ENCODE measurements at regions not wholly inside any gene's neighbourhood (a gene's known extent, or its start where the extent isn't known, plus 50 kb on each side); places are given as distances from the start of the nearest gene placed in this dataset.

DNA sequence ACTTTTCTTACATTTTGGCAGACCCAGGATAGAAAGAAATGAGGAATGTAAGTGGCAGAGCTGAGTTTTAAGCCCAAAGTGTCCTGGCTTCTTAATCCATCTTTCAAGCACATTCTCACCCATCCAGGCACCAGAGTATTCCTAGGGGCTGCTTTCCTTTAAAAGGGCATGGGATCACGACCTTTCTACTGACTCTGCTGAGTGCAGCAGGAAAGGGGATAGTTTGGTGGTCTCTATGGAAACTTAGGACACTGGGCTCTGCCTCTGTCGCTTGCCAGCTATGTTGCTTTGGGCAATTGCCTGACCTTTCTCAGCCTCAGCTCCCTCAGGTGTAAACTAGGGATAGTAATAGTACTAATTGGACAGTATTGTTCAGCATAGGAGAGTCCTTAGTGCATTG is 458.4 kb downstream of the PDCD6IP start:
- no peak for DNase-seq

DNA sequence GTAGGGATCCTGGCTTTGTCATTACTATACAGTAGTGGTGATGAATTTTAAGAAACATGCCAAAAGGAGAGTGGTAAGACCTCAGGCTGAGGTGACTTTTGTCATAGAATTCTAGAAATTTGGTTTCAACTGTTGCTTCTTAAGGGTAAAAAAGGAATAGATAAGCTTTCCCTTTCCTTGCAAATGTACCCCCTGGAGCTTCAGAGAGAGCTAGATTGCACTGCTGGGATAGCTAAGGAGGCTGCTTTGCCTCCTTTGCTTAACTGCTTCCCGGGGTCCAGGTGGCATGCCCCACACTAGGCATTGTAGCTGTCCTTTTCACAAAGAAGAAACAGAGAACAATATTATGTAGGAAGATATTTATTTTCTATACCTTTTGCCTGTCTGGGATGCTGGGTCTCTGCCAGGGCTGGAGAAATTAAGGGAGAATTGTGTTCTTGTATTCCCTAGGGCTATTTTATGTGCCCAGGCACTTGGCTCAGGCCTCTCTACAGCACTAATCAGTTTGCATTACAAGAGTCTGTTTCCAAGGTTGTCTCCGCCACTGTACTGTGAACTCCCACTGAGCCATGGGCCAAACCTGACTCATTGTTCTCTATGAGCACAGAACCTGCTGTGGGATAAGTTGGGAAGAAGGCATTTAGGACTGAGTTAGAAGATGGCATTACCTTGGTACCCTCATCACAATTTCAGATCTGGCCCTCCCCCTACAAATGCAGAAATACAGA is 460.0 kb downstream of the PDCD6IP start:
- DNase-seq = no peak

DNA sequence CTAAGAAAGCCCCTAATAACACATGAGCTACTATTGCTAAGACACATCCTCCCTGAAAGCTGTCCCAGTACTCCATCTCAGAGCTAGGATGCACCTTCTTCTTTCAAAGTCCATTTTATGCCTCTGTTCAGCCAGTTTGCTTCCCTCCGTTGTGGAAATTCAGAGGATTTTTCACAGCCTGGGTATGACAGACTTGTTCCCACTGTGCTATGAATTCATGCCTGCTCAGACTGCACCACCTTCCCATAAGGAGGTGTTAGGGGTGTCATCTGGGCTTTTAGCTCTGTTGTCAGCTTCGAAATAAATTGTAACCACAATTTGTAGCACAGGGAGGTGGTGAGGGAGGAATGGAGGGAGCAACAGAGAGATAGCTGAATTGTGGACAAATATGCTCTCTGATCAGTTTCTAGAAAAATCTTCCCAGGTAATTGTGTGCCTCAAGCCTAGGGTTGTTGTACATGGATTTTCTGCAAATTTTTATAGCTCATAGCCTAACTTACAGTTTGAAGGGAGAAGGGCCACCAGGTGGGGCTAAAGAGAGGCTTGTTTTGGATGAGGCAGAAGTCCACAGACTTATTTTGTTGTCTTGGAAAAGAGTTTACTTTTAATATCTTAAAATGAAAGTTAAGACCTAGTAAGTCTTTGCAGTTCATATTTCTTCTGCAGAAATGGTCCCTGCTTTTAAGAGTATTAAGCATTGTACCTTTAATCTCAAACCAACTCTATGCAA is 462.0 kb downstream of the PDCD6IP start:
- DNase-seq = peak; percentile 62

DNA sequence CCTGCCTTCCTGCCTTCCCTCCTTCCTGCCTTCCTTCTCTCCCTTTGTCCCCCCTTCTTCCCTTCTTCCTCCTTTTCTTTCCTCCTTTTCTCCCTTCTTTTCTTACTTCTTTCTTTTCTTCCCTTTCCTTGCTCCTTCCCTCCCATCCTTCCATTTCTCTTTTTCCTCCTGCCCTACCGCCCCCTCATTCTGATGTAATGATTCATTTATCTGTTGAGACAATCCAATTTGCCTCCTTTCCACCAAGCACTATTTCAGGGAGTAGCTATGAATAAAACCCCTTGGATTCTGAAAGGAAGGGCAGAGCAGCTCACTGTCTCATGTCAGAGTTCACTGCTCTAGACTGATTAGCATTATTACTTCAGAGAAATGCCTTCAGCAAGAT is 462.6 kb downstream of the PDCD6IP start:
- peak; percentile 56 for DNase-seq

DNA sequence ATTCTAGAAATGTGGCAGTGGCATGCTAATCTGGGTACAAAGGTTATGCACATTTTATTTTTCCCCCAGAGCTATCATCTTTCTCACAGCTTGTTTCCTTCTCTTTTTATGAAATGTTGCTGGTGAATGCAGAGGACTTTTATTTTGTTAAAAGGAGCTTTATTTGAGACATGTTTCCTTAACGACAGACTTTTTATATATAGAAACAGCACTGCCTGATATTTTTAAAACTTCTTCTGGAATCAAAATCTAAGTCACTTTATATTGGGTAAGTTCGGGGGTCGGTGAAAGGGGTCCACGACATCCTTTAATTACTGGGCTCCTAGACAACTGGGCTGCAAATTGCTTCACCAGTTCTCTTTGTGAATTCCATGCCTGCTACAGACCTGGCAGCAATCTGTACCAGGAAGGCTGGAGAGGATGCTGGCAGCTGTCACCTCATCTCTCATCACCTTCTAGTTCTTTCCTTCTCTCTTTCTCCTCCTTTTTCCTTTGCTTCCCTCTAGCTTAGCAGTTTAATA is 464.7 kb downstream of the PDCD6IP start:
- no peak for DNase-seq

DNA sequence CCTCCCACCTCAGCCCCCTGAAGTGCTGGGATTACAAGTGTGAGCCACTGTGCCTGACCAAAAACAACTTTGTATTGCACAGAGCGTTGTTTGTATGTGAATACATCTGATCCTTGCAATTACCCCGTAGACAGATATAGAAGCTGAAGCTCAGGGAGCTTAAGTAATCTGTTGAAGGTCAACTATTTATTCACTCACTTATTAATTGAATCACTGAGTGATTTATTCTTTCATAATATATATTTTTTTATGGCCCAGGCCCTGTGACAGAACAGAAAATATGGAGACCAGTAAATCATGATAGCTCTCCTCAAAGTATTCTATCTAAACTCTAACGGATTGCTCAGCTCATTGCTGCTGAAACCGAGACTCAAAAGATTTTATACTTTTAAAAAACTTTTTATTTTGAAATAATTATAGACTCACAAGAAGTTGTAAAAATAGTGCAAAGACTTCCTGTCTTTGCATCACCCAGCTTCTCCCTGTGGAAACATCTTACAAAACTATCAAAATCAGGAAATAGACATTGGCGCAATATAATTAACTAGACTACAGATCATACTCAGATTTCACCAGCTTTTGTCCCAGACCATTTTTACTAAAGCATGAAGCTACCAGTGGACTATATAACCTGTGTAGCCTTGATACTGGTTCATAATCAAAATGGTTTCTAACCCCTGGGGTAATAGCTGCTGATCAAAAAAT is 466.1 kb downstream of the PDCD6IP start:
- no peak for DNase-seq

DNA sequence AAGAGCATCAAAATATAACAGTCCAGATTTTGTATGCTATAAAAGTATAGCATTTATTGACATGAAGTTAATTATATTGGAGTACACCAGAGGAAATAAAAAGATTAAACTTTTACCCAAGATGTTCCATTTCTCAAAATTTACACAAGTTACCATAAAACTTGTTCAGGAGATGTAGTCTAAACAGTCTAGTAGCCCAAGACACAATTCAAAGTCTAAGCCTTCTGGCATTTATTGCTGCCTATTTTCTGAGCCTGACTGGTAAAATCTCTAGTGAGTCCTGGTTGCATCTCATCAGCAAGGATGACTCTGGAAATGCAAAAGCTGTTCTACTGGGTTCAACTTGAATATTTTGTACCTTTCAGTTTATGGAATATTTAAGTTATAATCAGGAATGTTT is 468.7 kb downstream of the PDCD6IP start:
- DNase-seq = no peak

DNA sequence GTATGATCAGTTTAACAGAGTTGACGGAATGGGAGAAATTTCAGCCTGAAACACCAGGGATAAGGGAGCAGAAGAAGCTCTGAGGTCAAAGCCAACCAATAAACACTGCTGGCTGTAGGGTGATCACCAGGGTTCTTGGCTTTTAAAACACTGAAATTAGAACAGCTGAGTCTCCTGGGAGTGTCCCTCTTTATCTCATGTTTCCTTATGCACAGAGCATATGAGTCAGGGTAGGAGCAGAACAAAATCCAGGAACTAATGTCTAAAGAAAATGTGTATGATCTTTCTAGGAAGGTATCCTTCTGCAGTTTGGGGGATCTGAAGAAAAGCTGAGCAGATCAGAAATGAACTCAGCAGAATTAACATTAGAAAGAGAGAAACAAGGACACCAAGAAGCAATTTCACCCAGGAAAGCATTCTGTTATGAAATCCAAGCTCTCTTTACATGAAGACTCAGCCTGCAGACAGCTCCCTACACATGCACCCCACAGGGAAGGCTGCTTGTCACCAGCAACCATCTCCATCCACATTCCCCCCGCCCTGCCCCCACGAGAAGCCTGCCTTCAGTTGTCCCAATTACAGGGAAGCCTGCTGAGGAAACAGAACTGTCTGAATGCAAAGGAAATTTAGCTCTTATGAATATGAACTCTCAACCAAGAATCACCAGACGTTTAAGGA is 469.7 kb downstream of the PDCD6IP start:
- peak; percentile 21 for DNase-seq

DNA sequence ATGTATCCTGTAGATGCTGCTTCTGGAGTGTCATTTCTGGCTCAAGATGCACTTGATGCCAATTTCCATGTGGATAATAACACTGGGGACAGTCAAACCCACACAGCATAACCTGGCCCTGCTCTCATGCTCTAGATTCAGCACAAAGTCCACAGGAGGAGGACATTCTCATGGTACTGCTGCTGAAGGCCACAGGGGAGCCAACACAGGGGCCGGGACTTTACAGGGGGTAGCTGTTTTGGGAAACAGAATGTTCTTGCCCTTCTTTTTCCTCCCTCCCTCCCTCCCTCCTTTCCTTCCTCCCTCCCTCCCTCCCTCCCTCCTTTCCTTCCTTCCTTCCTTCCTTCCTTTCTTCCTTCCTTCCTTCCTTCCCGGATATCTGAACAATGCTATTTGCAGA is 477.4 kb downstream of the PDCD6IP start:
- no peak for DNase-seq

DNA sequence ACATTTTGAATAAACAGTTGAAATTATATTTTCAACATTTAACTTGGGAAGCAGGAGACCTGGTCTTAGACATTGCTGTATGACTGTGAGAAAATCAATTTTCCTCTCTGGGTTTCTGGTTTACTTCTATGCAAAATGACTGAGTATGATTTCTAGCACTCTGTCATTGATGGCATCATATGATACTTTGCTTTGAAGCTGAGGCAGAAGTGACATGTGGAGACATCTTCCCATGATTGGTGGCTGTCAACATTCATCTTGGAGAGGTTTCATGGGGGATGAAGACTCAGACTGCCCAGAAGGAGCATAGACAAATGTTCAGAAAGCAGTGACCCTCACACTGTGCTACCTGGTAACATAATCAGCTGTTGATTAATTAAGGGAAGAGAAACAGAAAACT is 477.9 kb downstream of the PDCD6IP start:
- no peak for DNase-seq

DNA sequence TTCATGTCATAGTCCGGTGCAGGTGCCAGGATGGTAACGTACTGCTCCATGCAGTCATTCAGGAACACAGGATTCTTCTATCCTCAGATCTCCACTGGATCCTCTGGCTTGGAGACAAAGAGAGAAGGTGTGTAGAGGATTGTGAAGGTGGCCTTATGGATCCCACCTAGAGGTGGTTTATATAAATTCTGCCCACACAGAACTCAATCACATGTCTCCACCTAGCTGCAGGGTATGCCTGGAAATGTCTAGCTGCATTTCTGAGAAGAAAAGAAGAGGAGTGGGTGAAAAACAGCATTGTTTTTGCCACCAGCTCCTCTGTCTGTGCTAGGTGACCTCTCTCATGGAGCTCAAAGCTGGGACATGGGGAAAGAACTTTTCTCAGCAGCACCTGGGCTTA is 478.7 kb downstream of the PDCD6IP start:
- no peak for DNase-seq

DNA sequence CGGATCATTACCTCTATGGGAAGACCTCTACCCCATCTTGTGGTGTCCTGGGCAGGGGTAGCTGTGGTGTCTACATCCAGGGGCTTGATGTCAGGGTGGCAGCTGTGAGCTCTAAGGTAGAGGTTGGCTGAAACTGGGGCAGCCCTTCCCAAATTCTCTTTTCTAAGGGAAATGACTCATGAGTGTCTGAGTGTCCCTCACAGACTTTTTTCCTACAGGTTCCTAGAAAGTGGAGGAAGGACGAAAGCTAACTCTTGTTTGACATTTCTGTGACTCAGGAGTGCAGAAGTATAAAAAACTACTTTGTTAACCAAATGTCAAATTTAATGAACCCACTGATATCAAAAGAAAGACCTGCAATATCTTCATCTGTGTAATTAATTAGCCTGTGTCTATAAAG is 481.5 kb downstream of the PDCD6IP start:
- DNase-seq = no peak

DNA sequence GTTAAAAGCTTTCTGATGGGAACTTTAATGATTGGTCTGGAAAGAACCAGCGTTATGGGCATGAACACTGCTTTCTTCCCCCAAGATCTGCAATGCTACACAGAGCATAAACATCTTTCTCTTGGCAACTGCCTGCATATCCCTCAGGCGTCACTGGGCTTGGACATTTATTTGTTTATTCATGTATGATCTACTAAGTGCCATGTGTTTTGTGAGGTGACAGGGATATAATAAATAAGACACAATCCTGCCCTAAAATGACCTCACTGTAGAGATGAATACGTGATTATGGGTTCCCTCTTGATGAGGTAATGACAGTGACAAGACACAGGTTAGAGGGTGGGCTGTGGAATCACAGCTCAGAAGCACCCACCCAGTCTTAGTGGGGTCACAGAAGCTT is 485.3 kb downstream of the PDCD6IP start:
- no peak for DNase-seq

DNA sequence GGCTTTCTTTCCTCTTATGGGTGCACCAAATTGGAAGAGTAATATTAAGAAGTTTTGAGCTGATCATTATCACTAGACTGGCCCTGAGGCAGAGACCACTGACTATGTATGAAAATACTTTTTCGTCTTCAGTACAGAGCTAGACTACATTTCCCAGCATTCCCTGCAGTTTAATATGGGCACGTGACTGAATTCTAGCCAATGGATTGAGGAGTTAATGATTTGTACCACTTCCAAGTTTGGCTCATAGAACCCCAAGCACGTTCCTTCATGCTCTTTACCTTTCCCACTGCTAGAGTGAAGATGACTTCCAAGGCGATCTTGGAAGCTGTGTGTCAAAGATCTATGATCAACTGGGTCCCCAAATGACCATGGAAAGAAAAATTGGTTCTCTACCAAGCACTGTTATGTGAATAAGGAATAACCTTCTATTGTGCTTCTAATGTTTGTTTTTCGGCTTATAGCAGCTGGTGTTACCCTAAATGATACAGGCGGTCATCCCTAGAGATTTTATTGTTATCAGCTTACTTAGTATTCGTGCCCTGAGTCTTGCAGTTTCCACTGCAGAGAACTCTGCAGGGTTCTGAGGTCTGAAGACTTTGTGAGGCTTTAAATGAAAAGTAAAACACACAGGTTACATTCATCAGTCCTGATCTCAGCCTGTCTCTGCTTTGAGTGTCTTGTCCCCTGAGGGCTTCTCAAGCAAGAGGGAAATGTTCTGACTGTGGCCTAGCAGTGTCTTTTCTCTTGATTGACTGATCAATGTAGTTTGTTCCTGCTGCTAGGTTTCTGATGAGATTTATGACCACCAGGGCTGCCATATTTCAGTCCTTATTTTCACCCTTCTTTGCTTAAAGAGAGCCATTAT is 486.8 kb downstream of the PDCD6IP start:
- no peak for DNase-seq

DNA sequence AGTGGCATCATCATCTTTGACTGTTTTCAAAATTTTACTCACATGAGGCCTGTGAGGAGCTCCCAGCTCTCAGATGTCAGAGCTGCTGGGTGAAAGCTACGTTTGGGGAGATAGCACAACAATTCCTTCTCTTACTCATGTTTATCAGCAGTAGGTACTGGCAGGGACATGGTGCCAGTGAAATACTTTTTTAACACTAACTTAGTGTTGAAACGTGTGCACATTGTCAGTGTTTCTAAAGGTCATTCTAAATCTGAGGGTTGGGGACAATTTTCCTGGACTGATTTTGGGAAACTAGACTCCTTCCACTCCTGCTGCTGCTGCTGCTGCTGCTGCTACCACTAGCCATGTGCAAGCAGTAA is 487.4 kb downstream of the PDCD6IP start:
- DNase-seq = no peak

DNA sequence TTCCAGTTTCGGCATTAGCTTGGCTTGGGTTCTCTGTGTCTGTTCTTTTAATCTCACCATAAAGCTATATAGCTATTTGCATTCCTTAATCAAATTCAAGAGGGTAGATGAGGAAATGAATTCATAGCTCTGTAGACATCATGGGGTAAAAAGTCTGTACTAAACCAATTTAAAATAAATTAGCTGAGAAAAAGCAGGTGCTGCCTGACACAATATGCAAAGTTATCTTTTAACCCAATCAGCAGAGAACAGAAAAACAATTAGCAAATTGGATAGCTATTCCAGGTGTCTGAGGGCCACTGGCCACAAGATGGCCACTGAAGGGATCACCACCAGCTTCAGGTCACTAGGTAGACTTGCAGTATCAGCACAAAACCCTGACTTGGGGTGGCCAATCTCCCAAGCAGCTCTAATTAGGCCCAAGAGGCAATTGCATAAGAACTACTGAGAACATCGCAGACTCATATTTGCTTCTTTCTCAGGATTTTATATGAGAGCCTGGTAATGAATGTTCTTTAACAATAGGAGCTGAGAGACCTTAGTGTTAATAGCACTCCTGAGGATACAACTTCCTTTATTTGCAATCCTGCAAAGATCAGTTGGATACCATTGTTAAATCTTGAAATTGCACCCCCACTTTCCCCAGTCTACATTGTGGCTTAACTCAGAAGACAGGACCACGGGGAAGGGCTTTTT is 494.3 kb downstream of the PDCD6IP start:
- no peak for DNase-seq

DNA sequence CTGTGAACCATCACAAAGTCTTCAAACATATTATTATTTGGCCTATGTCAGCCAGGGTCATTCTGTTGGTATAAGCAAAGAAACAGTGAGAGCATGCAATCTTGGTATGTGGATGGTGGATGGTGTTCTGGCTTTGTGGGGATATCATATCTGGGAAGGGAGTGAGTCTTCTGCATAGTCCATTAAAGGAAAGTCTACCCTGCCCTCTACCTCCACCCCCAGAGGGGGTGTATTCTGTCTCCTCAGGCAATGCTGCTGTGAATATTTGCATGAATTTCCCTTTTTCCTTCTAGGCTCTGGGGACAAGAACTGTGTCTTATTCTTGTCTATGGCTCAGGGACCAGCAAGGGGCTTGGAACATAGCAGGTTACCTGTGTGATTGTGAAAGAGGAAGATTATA is 495.8 kb downstream of the PDCD6IP start:
- no peak for DNase-seq

DNA sequence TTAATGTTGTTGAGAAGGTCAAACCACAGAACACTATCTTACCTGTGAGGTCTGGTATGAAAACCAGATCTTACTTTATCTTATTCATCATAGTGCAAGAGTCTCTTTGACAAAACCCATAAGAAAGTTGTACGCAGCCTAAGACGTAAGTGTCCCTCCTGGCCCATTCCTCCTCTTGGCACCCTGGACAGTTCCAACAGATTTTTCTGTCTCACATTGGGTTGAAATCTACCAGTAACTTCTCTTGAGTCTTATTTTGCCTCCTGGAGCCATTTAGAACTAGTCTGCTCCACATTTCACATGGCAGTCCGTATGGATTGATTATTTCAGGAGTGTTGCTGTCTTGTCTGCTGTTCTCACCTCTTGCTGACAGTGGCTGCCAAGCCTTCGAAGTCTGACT is 498.4 kb downstream of the PDCD6IP start:
- no peak for DNase-seq

DNA sequence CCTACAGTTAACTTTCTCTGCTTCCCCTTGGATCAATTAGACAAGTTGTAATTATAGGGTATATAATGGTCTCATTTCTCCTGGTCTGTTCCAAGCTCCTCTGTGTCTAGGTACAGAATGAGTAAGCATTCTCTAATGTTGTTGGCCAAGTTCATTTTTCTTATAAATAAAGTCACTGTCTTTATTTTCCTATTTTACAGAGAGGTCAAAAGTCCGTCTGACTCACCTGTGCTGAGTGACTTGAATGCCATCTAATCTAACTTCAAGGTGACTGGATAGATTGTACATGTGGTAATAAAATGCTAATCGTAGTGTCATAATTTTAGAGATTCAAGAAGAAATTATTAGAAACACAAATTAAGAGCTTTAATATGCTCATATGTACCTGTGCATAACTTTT is 500.2 kb downstream of the PDCD6IP start:
- no peak for DNase-seq

DNA sequence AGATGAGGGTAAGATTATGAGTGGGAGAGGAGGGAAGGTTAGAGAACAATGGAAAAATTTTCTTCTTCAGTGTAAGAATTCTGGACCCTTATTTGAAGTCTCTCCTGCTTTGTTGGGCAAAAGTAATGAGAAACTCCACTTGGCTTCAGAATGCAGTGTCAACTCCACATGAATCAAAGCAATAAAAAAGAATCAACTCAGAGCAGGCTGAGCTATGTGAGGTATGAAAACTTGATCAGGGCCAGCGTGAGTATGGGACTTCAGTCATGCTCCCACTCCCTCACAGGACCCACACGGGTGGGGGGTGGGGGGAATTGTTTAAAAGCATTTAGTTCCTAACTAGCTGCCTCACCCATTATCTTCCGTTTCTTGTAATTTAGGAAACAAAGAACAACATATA is 502.2 kb downstream of the PDCD6IP start:
- DNase-seq = no peak

DNA sequence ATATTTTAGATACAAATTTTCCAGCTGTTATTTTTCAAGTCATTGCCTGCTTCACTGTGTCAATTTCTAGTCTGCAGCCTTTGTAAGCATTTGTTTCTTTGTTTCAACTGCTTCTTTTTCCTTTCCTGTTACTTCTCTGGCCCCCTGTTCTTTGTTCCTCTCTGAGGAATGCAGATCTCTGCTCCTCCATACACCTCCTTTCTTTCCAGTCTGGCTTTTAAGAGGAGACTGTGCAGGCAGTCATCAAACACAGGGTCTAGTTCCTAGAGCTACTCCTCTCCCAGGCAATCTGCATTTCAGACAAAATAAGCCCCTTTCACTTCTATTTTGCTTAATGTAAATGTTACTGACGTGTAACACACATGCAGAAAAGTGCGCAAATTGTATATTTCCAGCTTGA is 502.9 kb downstream of the PDCD6IP start:
- no peak for DNase-seq
